Endothelial cell of umbilical vein (primary cell): ENCODE measurements at regions not wholly inside any gene's neighbourhood (a gene's known extent, or its start where the extent isn't known, plus 50 kb on each side); places are given as distances from the start of the nearest gene placed in this dataset.

Experiments
- BruUV-seq: library from RNA; stranded (reverse); fragments of 400-500 nt; replicated peaks from 2 replicates; lab custom pipeline; 2021; lab: Mats Ljungman, UMichigan
- CTCF ChIA-PET: fragments of 300-600, 350-600 bp; sonication (Branson Sonifier 250); formaldehyde crosslinking; loops from one replicate; lab custom pipeline; 2021; ENCODE audit warnings: antibody characterized with exemption, inconsistent platforms; lab: Charles Lee
- POLR2A ChIA-PET: fragments of 300-600, 350-600 bp; sonication (Branson Sonifier 250); formaldehyde crosslinking; loops from one replicate; lab custom pipeline; 2021; ENCODE audit warnings: antibody characterized with exemption, inconsistent platforms; lab: Charles Lee
- DNase-seq: peaks from one replicate; pipeline ENCODE4 v3.0.0-alpha.2; 2011; ENCODE audit warnings: low read depth, low spot score
- FAIRE-seq: peaks from 2 replicates; lab custom pipeline; 2011; peaks lifted over from hg19 to GRCh38; lab: Jason Lieb, UNC
- H2AFZ ChIP-seq: 2 replicates; pipeline ENCODE4 v1.6.0; 2012; ENCODE audit warnings: low read depth, low read length, control low read depth, inconsistent platforms
- H3K27ac ChIP-seq: 2 replicates; pipeline ENCODE4 v1.5.1; 2011; ENCODE audit warnings: low read depth, mild to moderate bottlenecking, control low read depth, low read length, moderate library complexity; ENCODE audit not compliant: insufficient read depth
- H3K27me3 ChIP-seq, 2 experiments: 2 replicates each; pipeline versions ENCODE4 v1.6.0 to v1.6.1; 2011; ENCODE audit warnings: low read length in 2 of 2, mixed read lengths in 1 of 2; ENCODE audit not compliant: control insufficient read depth in 2 of 2, insufficient read depth in 2 of 2
- H3K36me3 ChIP-seq, 2 experiments: 2 replicates in 1 of 2; 3 replicates in 1 of 2; pipeline ENCODE4 v1.5.1; 2011; ENCODE audit warnings: low read length in 2 of 2, mild to moderate bottlenecking in 1 of 2, moderate library complexity in 1 of 2; ENCODE audit not compliant: control insufficient read depth in 2 of 2, insufficient read depth in 2 of 2; ENCODE audit errors: extremely low read depth in 1 of 2
- H3K4me1 ChIP-seq: 3 replicates; pipeline ENCODE4 v1.5.1; 2011; ENCODE audit warnings: mild to moderate bottlenecking, low read length; ENCODE audit not compliant: control insufficient read depth, insufficient read depth; ENCODE audit errors: extremely low read depth
- H3K4me2 ChIP-seq: 2 replicates; pipeline ENCODE4 v1.6.1; 2011; ENCODE audit warnings: low read length, control low read depth, mixed read lengths; ENCODE audit not compliant: insufficient read depth
- H3K4me3 ChIP-seq, 3 experiments: fragments of 200-600 bp in 1 of 3; sonication (generic), shearing (Covaris generic) in 1 of 3; replicated peaks in 1 of 3; 2 replicates each; pipeline ENCODE4 v1.5.1; 2011 to 2016; ENCODE audit warnings: control low read depth in 3 of 3, low read length in 3 of 3, mild to moderate bottlenecking in 2 of 3, inconsistent platforms in 1 of 3, low read depth in 1 of 3, moderate library complexity in 1 of 3; ENCODE audit not compliant: insufficient read depth in 1 of 3
- H3K79me2 ChIP-seq: 2 replicates; pipeline ENCODE4 v1.6.0; 2012; ENCODE audit warnings: low read length, inconsistent platforms; ENCODE audit not compliant: control insufficient read depth, insufficient read depth
- H3K9ac ChIP-seq: replicated peaks from 2 replicates; pipeline ENCODE3; 2011; ENCODE audit warnings: low read length, control low read depth; ENCODE audit not compliant: insufficient read depth; ENCODE audit errors: extremely low read depth
- H3K9me1 ChIP-seq: replicated peaks from 3 replicates; pipeline ENCODE4 v1.6.0; 2011; ENCODE audit warnings: mild to moderate bottlenecking, low read length; ENCODE audit not compliant: control insufficient read depth, insufficient read depth; ENCODE audit errors: extremely low read depth
- H3K9me3 ChIP-seq: replicated peaks from 2 replicates; pipeline ENCODE4 v1.5.1; 2012; ENCODE audit warnings: low read length, inconsistent platforms; ENCODE audit not compliant: control insufficient read depth, insufficient read depth
- H4K20me1 ChIP-seq: replicated peaks from 2 replicates; pipeline ENCODE3; 2011; ENCODE audit warnings: mild to moderate bottlenecking, low read length; ENCODE audit not compliant: control insufficient read depth, insufficient read depth; ENCODE audit errors: extremely low read depth
- EZH2 ChIP-seq: IDR thresholded peaks from 2 replicates; pipeline ENCODE4 v1.6.1; 2012; ENCODE audit warnings: borderline replicate concordance, low read depth, mild to moderate bottlenecking, moderate library complexity, low read length, inconsistent platforms; ENCODE audit not compliant: severe bottlenecking
- FOS ChIP-seq: IDR thresholded peaks from 2 replicates; pipeline ENCODE4 v1.6.1; 2011; ENCODE audit warnings: mild to moderate bottlenecking, low read length, moderate library complexity, borderline replicate concordance; ENCODE audit not compliant: insufficient read depth
- GATA2 ChIP-seq: IDR thresholded peaks from 2 replicates; pipeline ENCODE4 v1.7.0; 2011; ENCODE audit warnings: low read depth, mild to moderate bottlenecking, moderate library complexity, mixed read lengths, low read length; ENCODE audit not compliant: insufficient read length, insufficient read depth
- JUN ChIP-seq: IDR thresholded peaks from 2 replicates; pipeline ENCODE4 v1.6.1; 2011; ENCODE audit warnings: borderline replicate concordance, low read depth; ENCODE audit not compliant: insufficient read length, insufficient read depth
- MYC ChIP-seq: IDR thresholded peaks from one replicate; pipeline ENCODE4 v1.6.1; 2011; ENCODE audit warnings: mild to moderate bottlenecking, low read depth, low read length
- POLR2A ChIP-seq: IDR thresholded peaks from 2 replicates; pipeline ENCODE4 v1.6.1; 2012; ENCODE audit warnings: low read depth, mild to moderate bottlenecking, control low read depth, low read length
- POLR2AphosphoS5 ChIP-seq: IDR thresholded peaks from 2 replicates; pipeline ENCODE4 v1.6.1; 2012; ENCODE audit warnings: low read depth, mild to moderate bottlenecking, control low read depth, low read length, moderate library complexity; ENCODE audit not compliant: insufficient read depth
- dilution Hi-C: fragments of 300-500 bp; cut with MboI; formaldehyde crosslinking; loops from one replicate; pipeline ENCODE4 v1.15.0; 2019; ENCODE audit warnings: low sequenced_read_pairs; ENCODE audit not compliant: extremely low pct_ligation_motif_present
- intact Hi-C: fragments of 100-400 bp; cut with micrococcal nuclease; formaldehyde crosslinking; loops from one replicate; pipeline ENCODE4 v1.10.0; 2022
- TF ChIP-seq, protein P1 (sequence below), 2 donors: IDR thresholded peaks; 1 replicate in 1 of 2; 2 replicates in 1 of 2; pipeline ENCODE4 v1.5.1; 2011; ENCODE audit warnings: low read length in 2 of 2, mild to moderate bottlenecking in 2 of 2, moderate library complexity in 2 of 2, control low read depth in 1 of 2, inconsistent platforms in 1 of 2, low read depth in 1 of 2; ENCODE audit not compliant: insufficient read depth in 1 of 2; ENCODE audit errors: extremely low read depth in 1 of 2
- TF ChIP-seq, protein P2 (sequence below): IDR thresholded peaks from 2 replicates; pipeline ENCODE4 v1.6.1; 2011; ENCODE audit not compliant: insufficient read depth, insufficient read length

DNA sequence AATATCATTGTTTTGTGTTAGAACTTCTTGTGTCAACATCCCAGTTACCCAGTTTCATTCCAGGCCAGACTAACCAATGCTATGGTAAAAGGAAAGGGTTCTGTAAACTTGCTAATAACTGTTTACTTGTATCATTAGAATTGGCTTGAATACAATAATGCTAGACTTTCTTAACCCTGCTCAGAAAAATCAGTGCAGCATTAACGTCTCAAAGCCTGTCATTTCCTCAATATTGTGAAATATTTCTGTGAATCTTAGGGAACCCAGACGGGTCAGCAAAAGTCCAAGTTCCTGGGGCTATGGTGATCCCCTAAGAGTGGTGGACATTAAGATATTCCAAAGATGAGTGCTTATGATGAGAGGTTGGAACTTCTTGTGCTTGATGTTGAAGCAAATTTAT lies 541.2 kb upstream of the MAGEB18 start:
- TF ChIP-seq FOS (no peak), GATA2 (no peak)
- dilution Hi-C loops = no loop called here
- ChIA-PET POLR2A (no interaction called here), CTCF (no interaction called here)
- Histone ChIP-seq H3K9me1 (no peaks in the 10 kb centered on the region), H3K79me2 (no peaks in the 10 kb centered on the region), H4K20me1 (no peaks in the 10 kb centered on the region), H3K9ac (no peak overlapping the region), H2AFZ (no peak overlapping the region), H3K9me3 (no peaks in the 10 kb centered on the region), H3K4me2 (no peak overlapping the region), H3K27ac (no peak overlapping the region), H3K4me1 (no peaks in the 10 kb centered on the region), H3K36me3 (no peaks in the 10 kb centered on the region), H3K27me3 (no peaks in the 10 kb centered on the region), H3K4me3 (no peak overlapping the region)
- no peak for DNase-seq
- no TSS peak for BruUV-seq
- no peak for FAIRE-seq
- intact Hi-C loops = no loop called here

DNA sequence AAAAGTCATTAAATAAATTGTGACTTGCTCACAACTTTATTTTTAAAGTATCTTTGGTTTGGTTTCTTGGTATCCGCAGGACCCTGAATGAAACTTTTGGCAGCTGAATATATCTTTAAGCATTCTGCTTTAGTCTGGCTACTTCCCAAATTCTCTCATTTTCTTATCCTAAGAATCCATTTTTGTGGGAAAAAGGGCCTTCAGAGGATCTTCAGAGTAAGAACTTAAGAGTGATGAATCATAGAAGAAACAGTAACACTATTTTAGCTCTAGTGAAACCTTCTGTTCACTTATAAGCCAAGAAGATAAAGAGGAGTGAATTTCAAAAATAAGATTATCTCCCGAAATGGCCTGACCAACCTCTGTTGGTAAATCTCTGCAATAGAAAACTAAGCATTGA lies 540.6 kb upstream of the MAGEB18 start:
- no peak for FAIRE-seq
- dilution Hi-C loops = no loop called here

More for the DNA sequence above, 540.6 kb upstream of the MAGEB18 start:
- POLR2A ChIA-PET = no interaction called here
- Histone ChIP-seq H2AFZ (no peak overlapping the region), H3K4me2 (no peak overlapping the region), H3K4me3 (no peak overlapping the region), H3K36me3 (no peaks in the 10 kb centered on the region), H3K27ac (no peak overlapping the region), H3K27me3 (no peaks in the 10 kb centered on the region), H3K9me1 (no peaks in the 10 kb centered on the region), H4K20me1 (no peaks in the 10 kb centered on the region), H3K9ac (no peak overlapping the region), H3K9me3 (no peaks in the 10 kb centered on the region), H3K4me1 (no peaks in the 10 kb centered on the region), H3K79me2 (no peaks in the 10 kb centered on the region)
- DNase-seq = no peak
- CTCF ChIA-PET = no interaction called here
- BruUV-seq = no TSS peak
- intact Hi-C loops = no loop called here
- TF ChIP-seq GATA2 = no peak
- TF ChIP-seq POLR2AphosphoS5 = no peak
- TF ChIP-seq JUN = no peak
- TF ChIP-seq, protein P1, sequence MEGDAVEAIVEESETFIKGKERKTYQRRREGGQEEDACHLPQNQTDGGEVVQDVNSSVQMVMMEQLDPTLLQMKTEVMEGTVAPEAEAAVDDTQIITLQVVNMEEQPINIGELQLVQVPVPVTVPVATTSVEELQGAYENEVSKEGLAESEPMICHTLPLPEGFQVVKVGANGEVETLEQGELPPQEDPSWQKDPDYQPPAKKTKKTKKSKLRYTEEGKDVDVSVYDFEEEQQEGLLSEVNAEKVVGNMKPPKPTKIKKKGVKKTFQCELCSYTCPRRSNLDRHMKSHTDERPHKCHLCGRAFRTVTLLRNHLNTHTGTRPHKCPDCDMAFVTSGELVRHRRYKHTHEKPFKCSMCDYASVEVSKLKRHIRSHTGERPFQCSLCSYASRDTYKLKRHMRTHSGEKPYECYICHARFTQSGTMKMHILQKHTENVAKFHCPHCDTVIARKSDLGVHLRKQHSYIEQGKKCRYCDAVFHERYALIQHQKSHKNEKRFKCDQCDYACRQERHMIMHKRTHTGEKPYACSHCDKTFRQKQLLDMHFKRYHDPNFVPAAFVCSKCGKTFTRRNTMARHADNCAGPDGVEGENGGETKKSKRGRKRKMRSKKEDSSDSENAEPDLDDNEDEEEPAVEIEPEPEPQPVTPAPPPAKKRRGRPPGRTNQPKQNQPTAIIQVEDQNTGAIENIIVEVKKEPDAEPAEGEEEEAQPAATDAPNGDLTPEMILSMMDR (IDR thresholded peaks at IDR 0.05; ENCODE audit: extremely low read depth in 1 of 2, insufficient read depth in 1 of 2, low read depth in 1 of 2, low read length in 2 of 2) = no peak
- no peak for TF ChIP-seq MYC
- TF ChIP-seq EZH2 = no peak
- TF ChIP-seq, protein P2, sequence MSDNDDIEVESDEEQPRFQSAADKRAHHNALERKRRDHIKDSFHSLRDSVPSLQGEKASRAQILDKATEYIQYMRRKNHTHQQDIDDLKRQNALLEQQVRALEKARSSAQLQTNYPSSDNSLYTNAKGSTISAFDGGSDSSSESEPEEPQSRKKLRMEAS = no peak
- no peak for TF ChIP-seq FOS
- TF ChIP-seq POLR2A = no peak
